COLO668 (cell line): ENCODE measurements at regions not wholly inside any gene's neighbourhood (a gene's known extent, or its start where the extent isn't known, plus 50 kb on each side); places are given as distances from the start of the nearest gene placed in this dataset.
A peak's percentile ranks its signal among the peaks of the same experiment; 100 is the strongest.

ENCODE experiments used
- DNase-seq: peaks from one replicate; lab custom pipeline; 2025; ENCODE audit not compliant: unreplicated experiment; lab: John Stamatoyannopoulos, UW

GRCh38 chr2:15733867-15734673 lies 142.4 kb downstream of the DDX1 start:
- DNase-seq = no peak

- DNase-seq = no peak
Measured at GRCh38 chr2:15734674-15735483, 143.2 kb downstream of the DDX1 start.

- no peak for DNase-seq
Measured at GRCh38 chr2:15735484-15736326, 144.0 kb downstream of the DDX1 start.

GRCh38 chr2:15736396-15737180 lies 144.9 kb downstream of the DDX1 start:
- no peak for DNase-seq

- DNase-seq = no peak
Measured at GRCh38 chr2:15737314-15738224, 145.9 kb downstream of the DDX1 start.

GRCh38 chr2:15738225-15738546 lies 146.5 kb downstream of the DDX1 start:
- DNase-seq = no peak

GRCh38 chr2:15738943-15739342 lies 147.3 kb downstream of the DDX1 start:
- no peak for DNase-seq

GRCh38 chr2:15744820-15745219 lies 153.2 kb downstream of the DDX1 start:
- no peak for DNase-seq

GRCh38 chr2:15745350-15745749 lies 153.7 kb downstream of the DDX1 start:
- no peak for DNase-seq

- DNase-seq = no peak
Measured at GRCh38 chr2:15745907-15746702, 154.4 kb downstream of the DDX1 start.

GRCh38 chr2:15746703-15747550 lies 155.3 kb downstream of the DDX1 start:
- DNase-seq = no peak

GRCh38 chr2:15747603-15748471 lies 156.2 kb downstream of the DDX1 start:
- no peak for DNase-seq

- peak; percentile 39 for DNase-seq
Measured at GRCh38 chr2:15748736-15749323, 157.2 kb downstream of the DDX1 start.

- no peak for DNase-seq
Measured at GRCh38 chr2:15749460-15750432, 158.1 kb downstream of the DDX1 start.

- no peak for DNase-seq
Measured at GRCh38 chr2:15750433-15750814, 158.8 kb downstream of the DDX1 start.
